HG03066 (cell line): ENCODE measurements at regions not wholly inside any gene's neighbourhood (a gene's known extent, or its start where the extent isn't known, plus 50 kb on each side); places are given as distances from the start of the nearest gene placed in this dataset.
"Not testable (repeated sequence)": the region's sequence is repeated elsewhere in the genome, so short reads cannot be mapped to it uniquely, and the experiment has no call there.

Experiments used
- ATAC-seq: cut with Tn5 transposase; IDR thresholded peaks from one replicate; pipeline ENCODE4 v1.9.1; 2021; ENCODE audit warnings: low read depth; ENCODE audit not compliant: unreplicated experiment

DNA sequence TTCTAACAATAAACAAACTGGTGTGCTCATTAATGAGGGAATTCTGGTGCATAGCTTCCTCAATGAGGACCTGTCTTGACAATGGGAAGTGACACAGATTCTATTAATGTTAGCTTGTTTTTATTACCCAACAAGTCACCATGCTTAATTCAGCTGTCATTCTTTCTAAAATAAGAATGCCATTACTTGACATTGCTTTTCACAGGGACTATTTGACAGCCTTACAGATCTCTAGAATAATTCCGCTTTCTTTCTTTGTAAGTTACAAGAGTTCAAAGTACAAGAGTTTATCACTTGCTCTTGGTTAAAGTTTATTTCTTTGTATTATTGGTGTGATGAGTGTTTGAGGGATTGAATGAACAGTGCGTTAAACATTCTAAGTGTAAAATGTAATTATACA lies 127.0 kb upstream of the COL5A2 start:
- ATAC-seq: no peak

GRCh38 chr2:189308056-189308790 lies 128.7 kb upstream of the COL5A2 start:
- ATAC-seq: no peak

- no peak for ATAC-seq
These were observed 129.8 kb upstream of the COL5A2 start for GRCh38 chr2:189309331-189309730.

- ATAC-seq: no peak
These were observed 129.1 kb upstream of the WDR75 start for GRCh38 chr2:189312211-189312610.

- ATAC-seq: no peak
These were observed 128.6 kb upstream of the WDR75 start for GRCh38 chr2:189312643-189313042.

DNA sequence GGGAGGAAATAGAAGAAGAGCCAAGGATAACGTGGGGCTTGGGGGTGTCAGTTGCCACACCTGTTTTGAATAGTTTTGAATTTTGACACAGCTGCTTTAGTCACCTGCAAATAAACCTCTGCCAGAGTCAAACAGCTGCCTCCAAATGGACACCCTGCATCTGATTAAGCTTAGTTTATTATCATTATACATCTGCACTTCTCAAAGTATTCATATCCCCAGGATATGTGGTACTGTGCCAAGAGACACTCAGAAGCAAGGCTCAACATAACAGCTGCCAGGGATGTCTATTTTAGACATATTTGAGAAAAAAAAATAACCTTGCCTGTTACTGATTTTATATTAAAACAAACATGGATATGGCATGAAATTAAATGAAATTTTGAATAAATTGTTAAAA lies 122.5 kb upstream of the WDR75 start:
- ATAC-seq: no peak

DNA sequence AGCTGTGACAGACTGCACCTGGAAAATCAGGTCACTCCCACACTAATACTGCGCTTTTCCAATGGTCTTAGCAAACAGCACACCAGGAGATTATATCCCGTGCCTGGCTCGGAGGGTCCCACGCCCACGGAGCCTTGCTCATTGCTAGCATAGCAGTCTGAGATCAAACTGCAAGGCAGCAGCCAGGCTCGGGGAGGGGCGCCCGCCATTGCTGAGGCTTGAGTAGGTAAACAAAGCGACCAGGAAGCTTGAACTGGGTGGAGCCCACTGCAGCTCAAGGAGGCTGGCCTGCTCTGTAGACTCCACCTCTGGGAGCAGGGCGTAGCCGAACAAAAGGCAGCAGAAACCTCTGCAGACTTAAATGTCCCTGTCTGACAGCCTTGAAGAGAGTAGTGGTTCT lies 121.8 kb upstream of the WDR75 start:
- not testable (repeated sequence) for ATAC-seq

- ATAC-seq: no peak
These were observed 113.1 kb upstream of the WDR75 start for GRCh38 chr2:189327879-189328847.

DNA sequence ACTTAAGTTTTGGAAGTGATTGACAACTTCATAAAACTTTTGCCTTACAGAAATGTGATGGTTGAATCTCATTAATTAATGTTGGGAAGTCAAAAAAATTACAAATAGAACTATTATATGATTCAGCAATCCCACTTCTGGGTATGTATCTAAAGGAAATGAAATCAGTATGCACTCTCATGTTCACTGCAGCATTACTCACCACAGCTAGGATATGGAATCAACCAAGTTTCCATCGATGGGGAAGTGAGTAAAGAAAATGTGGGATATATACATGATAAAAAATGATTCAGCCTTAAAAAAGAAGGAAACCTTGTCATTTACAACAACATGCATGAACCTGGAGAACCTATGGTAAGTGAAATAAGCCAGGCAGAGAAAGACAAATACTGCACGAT lies 112.4 kb upstream of the WDR75 start:
- no peak for ATAC-seq

GRCh38 chr2:189336276-189336975 lies 104.8 kb upstream of the WDR75 start:
- ATAC-seq: no peak

GRCh38 chr2:189337656-189338055 lies 103.6 kb upstream of the WDR75 start:
- ATAC-seq: no peak

DNA sequence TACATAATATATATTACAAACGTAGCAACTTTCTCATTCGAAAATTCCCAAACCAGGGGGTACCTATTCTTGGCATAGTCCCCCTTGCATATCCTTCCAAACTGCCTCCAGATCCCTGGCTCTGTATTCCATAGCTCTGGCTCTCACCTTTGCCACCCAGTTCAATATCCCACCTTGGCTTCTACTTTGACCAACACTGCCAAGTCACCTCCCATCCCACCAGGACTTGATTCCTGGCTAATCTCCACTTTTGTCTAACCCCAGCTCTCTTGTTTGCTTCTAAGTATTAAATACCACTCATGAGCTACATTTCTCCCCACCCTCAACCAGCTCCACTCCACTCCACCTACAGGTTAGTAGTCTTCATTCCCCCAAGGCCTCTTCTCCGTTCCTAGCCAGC lies 103.2 kb upstream of the WDR75 start:
- no peak for ATAC-seq

DNA sequence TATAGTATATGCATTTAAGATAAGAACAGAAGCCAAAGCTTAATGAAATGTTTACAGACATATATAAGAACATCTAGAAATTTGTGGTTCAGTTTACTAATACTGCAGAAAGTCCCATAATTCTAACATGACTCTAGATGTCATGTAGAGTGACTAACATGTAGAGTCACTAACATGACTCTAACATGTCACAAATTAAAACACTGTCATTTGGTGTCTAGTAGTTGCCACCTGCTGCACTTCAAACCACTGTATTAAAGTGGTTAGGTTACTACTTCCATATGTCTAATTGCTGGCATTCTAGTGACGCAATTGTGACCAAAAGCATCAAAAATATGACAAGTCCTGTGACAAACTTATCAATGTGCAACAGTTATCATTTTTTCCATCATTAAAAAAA lies 100.2 kb upstream of the WDR75 start:
- no peak for ATAC-seq

DNA sequence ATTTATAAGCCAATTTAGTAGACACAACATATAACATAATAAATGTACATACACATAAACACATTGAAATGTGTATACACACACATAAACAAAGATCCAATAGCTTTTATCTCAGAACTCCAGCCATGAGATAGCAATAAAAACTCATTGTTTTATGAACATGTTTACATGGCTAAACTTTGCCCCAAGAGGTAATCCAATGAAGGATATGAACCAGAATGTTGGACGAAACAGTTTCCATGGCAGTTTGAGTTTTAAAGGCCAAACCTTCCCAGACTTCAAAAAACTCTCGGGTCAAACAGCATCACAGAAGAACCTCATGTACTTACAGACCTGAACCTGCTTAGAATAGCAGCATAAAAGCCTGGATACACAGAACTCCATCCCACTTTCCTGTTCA lies 97.2 kb upstream of the WDR75 start:
- ATAC-seq: no peak

DNA sequence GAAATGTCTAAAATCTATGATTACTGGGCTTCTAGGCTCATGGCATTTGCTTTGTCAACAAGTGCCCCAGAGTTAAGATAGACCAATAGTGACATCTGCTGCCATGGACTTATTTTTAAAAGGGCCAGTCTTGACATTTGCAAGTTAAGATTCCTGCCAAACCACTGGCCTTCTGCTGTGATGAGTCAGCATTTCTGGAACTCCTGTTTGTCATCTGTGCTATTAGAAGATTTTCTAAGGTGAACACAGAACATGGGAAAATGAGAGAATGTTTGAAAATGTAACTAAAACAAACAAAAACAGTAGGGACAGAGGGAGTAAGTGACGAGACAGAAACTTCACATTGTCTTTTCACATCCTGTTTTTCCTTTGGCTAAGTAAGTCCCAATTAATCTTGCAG lies 93.7 kb upstream of the WDR75 start:
- ATAC-seq: peak; percentile 69

DNA sequence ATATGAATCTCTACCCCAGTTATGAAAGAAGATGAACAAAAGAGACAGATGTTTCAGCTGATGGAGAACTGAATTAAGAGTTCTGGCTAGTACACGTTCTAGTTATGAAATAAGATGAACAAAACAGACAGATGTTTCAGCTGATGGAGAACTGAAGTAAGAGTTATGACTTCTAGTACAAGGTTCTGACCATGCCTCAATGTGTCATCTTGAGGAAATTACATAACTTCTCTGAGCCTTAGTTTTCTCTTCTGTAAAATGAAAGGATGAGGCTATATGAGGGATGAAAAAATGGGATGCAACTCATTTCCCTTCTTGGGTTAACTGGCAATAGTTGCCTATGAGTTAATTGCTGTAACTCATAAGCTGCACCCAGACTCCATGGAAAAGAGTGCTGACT lies 92.9 kb upstream of the WDR75 start:
- ATAC-seq: no peak

- ATAC-seq: no peak
These were observed 90.6 kb upstream of the WDR75 start for GRCh38 chr2:189350540-189351209.

DNA sequence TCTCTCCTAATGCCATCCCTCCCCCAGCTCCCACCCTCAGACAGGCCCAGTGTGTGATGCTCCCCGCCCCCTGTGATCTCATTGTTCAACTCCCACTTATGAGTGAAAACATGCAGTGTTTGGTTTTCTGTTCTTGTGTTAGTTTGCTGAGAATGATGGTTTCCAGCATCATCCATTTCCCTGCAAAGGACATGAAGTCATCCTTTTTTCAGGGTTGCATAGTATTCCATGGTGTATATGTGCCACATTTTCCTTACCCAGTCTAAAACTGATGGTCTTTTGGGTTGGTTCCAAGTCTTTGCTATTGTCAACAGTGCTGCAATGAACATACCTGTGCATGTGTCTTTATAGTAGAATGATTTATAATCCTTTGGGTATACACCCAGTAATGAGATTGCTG lies 89.3 kb upstream of the WDR75 start:
- ATAC-seq: not testable (repeated sequence)

- ATAC-seq: not testable (repeated sequence)
These were observed 83.9 kb upstream of the WDR75 start for GRCh38 chr2:189357375-189357774.

- ATAC-seq: no peak
These were observed 80.4 kb upstream of the WDR75 start for GRCh38 chr2:189360861-189361260.

GRCh38 chr2:189362283-189362682 lies 79.0 kb upstream of the WDR75 start:
- ATAC-seq: no peak
